Dermis blood vessel endothelial cell (primary cell): ENCODE measurements at regions not wholly inside any gene's neighbourhood (a gene's known extent, or its start where the extent isn't known, plus 50 kb on each side); places are given as distances from the start of the nearest gene placed in this dataset.

Experiments
- DNase-seq: peaks from one replicate; pipeline ENCODE4 v3.0.0; 2010

DNA sequence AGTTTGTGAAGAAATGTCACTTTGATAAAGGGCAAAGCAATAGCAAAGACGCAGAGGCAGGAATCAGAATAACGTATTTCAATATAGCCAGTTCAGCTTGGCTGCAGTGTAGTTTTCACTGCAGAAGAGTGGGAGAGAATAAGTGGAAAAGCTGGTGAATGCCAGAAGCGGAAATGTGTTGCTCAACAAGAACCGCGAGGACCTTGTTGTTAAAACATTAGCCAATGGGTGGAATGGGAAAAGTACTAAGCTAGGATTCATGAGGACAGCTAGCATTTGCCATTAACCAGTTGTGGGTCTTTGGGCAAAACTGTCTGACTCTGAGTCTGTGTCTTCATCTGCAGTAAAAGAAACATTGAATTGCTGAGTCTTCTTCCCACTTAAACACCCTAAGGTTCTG is 292.9 kb upstream of the GRIP1 start:
- no peak for DNase-seq

GRCh38 chr12:66976526-66976925 is 292.6 kb upstream of the CAND1 start:
- no peak for DNase-seq

DNA sequence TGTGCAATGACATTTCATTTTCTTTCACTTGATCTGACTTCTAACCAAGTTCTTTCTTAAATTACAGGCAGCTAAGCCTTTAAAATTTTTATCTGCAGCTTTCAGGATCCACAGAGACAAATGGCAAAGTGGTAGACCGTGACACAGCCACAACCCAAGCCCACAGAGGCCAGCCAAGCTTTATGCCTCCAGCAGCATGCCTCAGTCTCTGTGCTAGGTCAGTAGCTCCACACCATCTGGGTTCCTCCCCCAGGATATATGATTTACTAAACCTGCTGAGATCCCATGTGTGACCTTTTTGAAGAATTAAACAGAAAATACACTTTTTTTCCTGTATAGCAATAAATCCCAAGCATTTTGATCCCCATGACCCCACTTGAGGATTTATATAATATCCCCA is 290.4 kb upstream of the CAND1 start:
- no peak for DNase-seq

GRCh38 chr12:66979251-66979650 is 289.9 kb upstream of the CAND1 start:
- no peak for DNase-seq

DNA sequence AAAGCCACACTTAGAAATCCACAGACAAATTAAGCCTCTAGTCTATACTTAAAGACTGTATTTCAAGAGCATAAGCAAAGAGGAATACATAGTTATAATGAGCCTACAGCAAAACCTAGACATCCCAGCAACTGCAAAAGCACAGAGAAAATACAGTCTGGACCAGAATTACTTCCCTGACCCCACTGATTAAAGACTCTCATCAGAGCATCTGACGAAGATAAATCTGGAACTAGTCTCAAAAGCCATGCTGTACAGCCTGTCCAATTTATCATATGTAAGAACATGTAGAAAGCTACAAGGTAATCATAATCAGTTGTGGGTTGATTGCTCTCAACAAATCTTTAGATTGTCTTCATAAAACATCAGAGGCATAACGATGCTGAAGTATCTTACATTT is 285.1 kb upstream of the CAND1 start:
- no peak for DNase-seq

DNA sequence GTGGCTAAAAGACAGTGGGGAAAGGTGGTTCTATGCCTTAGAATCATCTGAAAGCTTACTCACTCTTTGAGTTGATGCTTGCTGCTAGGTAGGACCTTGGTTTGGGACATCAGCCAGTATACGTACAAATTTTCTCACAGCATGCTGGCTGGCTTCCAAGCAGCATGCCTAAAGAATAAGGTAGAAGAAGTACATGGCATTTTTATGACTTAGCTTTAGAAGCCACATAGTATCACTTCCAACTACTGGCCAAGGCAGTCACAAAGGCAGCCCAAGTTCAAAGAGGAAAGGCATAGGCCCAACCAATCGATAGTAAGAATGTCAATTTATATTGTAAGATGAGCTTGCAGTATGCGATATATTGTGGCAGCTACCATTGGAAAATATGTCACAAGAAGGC is 284.2 kb upstream of the CAND1 start:
- no peak for DNase-seq

GRCh38 chr12:66999141-66999540 is 270.0 kb upstream of the CAND1 start:
- no peak for DNase-seq

- DNase-seq: no peak
These were observed 267.9 kb upstream of the CAND1 start for GRCh38 chr12:67001251-67001650.

DNA sequence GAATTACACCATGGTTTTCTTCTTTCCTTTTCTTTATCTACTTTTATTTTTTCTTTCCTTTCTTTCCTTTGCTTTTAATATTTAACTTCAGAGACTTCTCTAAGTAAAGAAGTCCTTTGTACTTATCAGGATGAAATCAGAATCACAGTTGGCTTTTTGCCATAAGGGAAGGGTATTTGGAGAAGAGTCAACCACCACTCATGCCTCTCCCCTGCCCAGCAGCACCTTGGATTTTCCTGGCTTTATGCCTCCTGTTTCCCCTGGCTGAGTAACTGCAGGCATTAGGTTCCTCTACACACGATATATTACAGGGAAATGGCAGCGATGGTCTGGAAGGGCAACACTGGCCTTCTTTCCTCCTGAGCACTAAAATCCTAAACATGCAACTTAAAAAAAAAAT is 266.4 kb upstream of the CAND1 start:
- DNase-seq: no peak

GRCh38 chr12:67006610-67007009 is 262.5 kb upstream of the CAND1 start:
- no peak for DNase-seq

DNA sequence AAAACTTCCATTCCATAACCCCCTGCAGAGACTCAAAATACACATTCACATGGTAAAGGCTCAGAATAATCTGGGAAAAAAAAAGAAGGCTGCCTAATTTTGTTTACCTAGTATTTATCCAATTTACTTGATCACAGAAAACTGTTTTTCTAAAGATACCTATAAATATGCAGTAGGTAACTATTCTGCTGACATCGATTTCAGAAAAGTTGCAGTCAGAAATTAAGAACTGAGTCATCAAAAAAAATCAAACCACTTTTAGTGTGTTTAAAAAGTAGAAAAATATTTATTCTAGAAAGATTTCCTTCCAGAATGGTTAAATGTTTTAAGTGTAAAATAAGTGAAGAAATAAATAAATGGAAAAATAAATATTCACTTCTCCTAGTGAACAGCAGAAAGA is 254.5 kb upstream of the CAND1 start:
- no peak for DNase-seq

GRCh38 chr12:67018105-67018504 is 251.1 kb upstream of the CAND1 start:
- no peak for DNase-seq

- DNase-seq: no peak
These were observed 250.1 kb upstream of the CAND1 start for GRCh38 chr12:67019070-67019469.

- DNase-seq: peak; percentile 50
These were observed 243.5 kb upstream of the CAND1 start for GRCh38 chr12:67025543-67026114.

- DNase-seq: no peak
These were observed 242.5 kb upstream of the CAND1 start for GRCh38 chr12:67026487-67027246.

GRCh38 chr12:67028529-67028928 is 240.6 kb upstream of the CAND1 start:
- no peak for DNase-seq

DNA sequence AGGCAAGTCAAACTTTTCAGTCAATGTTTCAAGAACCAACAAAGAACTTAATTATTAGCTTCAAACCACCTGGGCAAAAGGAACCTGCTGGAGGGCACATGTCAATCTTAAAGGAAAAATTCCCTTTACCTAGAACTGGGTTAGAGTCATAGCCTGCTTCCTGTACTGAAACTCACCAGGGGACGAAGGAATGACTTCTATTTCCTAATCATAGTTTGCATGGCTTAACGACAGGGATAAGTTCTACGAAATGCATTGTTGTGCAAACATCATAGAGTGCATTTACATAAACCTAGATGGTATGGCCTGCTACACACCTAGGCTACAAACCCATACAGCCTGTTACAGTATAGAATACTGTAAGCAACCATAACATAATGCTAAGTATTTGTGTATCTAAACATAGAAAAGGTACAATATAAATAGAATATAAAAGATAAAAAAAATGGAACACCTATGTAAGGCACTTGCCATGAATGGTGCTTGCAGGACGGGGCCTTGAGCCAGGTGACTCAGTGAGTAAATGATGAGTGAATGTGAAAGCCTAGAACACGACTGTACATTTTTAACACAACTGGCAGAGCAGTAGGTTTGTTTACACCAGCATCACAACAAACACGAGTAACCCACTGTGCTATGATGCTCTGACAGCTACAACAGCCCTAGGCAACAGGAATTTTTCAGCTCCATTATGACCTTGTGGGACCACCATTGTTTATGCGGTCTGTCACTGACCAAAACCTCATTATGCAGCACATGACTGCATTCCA is 234.9 kb upstream of the CAND1 start:
- no peak for DNase-seq

GRCh38 chr12:67035121-67035520 is 234.0 kb upstream of the CAND1 start:
- DNase-seq: no peak

DNA sequence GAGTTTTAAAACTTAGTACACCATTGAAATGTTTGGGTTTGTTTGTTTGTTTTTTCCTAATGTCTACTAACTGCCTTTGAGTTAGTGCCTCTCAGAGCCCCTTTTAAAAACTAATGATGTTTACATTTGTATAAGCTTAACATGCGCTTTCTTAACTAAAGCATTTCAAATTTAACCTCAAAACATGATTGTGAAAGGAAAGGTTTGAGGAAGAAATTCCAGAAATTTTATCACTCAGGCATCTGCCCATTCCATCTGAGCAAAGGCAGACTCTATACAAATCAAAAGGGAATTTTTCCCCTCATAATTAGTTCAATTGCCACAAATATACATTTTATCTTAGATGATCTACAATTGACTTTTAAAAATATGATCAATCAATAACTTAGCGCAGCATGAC is 230.7 kb upstream of the CAND1 start:
- no peak for DNase-seq

- DNase-seq: no peak
These were observed 228.9 kb upstream of the CAND1 start for GRCh38 chr12:67039995-67040860.

- no peak for DNase-seq
These were observed 228.4 kb upstream of the CAND1 start for GRCh38 chr12:67040861-67041137.

- no peak for DNase-seq
These were observed 226.4 kb upstream of the CAND1 start for GRCh38 chr12:67042697-67043131.

DNA sequence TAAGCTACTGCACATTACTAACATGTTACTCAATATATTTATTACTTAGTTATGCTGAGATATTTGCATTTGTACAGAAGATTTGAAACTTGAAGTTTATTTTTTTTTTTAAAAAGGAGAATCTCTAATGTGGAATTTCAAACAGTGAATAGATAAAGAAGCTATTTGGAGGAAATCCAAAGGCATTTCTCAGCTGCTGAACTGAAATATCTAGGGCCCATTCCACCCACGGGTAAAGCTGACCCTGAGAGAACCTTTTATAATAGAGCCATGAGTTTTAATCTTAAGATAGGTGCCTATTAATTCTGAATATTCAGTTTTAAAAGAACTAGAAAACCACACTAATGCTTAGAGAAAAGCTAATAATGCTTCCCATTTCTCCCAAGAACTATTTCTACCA is 225.4 kb upstream of the CAND1 start:
- DNase-seq: no peak
